K562 (cell line): ENCODE measurements at regions not wholly inside any gene's neighbourhood (a gene's known extent, or its start where the extent isn't known, plus 50 kb on each side); places are given as distances from the start of the nearest gene placed in this dataset.

ENCODE experiments used
- ATAC-seq: fragments of 200-7000 bp; cut with Tn5 transposase; 3 replicates; pipeline ENCODE4 v1.9.1; 2020; ENCODE audit warnings: moderate library complexity
- BruUV-seq: library from RNA; stranded (reverse); fragments of 400-500 nt; replicated peaks from 2 replicates; lab custom pipeline; 2021; lab: Mats Ljungman, UMichigan
- CTCF ChIA-PET: fragments of 300-600 bp; formaldehyde crosslinking; extraction: SDS; loops from one replicate; lab custom pipeline; 2021; ENCODE audit warnings: low intra/inter-chr PET ratio; lab: Yijun Ruan, JAX
- POLR2A ChIA-PET: fragments of 300-600, 350-650 bp; sonication (Branson Sonifier 250); formaldehyde crosslinking; extraction: SDS; loops from one replicate; lab custom pipeline; 2021; ENCODE audit warnings: antibody characterized with exemption, inconsistent platforms; lab: Yijun Ruan, JAX
- DNase-seq, 4 experiments: peaks; one replicate each; pipeline versions ENCODE4 v3.0.0 to v3.0.0-alpha.2; 2011 to 2018; ENCODE audit warnings: low spot score in 3 of 4, mixed read lengths in 3 of 4; ENCODE audit errors: extremely low read depth in 1 of 4
- FAIRE-seq: peaks from 2 replicates; lab custom pipeline; 2011; peaks lifted over from hg19 to GRCh38; lab: Jason Lieb, UNC
- H2AFZ ChIP-seq: 2 replicates; pipeline ENCODE4 v1.6.0; 2011; ENCODE audit warnings: low read depth, low read length, control low read depth, inconsistent platforms
- H3K27ac ChIP-seq: fragments of 200-600 bp; 3 replicates; pipeline ENCODE4 v1.8.0; 2011; ENCODE audit warnings: low read depth, mild to moderate bottlenecking, control low read depth, inconsistent platforms, low read length, moderate library complexity, mixed read lengths; ENCODE audit errors: extremely low read depth
- H3K27me3 ChIP-seq, 2 experiments: fragments of 300-600 bp in 1 of 2; 2 replicates in 1 of 2; 3 replicates in 1 of 2; pipeline versions ENCODE4 v1.6.0 to v1.8.0; 2011; ENCODE audit warnings: inconsistent platforms in 2 of 2, low read length in 2 of 2, mild to moderate bottlenecking in 1 of 2, mixed read lengths in 1 of 2, moderate library complexity in 1 of 2; ENCODE audit not compliant: control insufficient read depth in 2 of 2, insufficient read depth in 2 of 2
- H3K36me3 ChIP-seq: fragments of 300-600 bp; 3 replicates; pipeline ENCODE4 v1.8.0; 2011; ENCODE audit warnings: mild to moderate bottlenecking, low read length, inconsistent platforms; ENCODE audit not compliant: control insufficient read depth, insufficient read depth
- H3K4me1 ChIP-seq, 2 experiments: fragments of 200-600 bp in 1 of 2; replicated peaks in 1 of 2; 2 replicates in 1 of 2; 3 replicates in 1 of 2; pipeline versions ENCODE4 v1.5.1 to v1.8.0; 2011; ENCODE audit warnings: inconsistent platforms in 2 of 2, low read length in 2 of 2, mild to moderate bottlenecking in 1 of 2, mixed read lengths in 1 of 2, moderate library complexity in 1 of 2; ENCODE audit not compliant: control insufficient read depth in 2 of 2, insufficient read depth in 2 of 2
- H3K4me2 ChIP-seq: 2 replicates; pipeline ENCODE4 v1.6.1; 2011; ENCODE audit warnings: low read length, control low read depth, inconsistent platforms, mixed read lengths; ENCODE audit not compliant: insufficient read depth
- H3K4me3 ChIP-seq: fragments of 200-600 bp; sonication (generic), shearing (Covaris generic); 2 replicates; pipeline ENCODE4 v1.5.1; 2016; ENCODE audit warnings: control low read depth, inconsistent platforms
- H3K79me2 ChIP-seq: fragments of 200-600 bp; 3 replicates; pipeline ENCODE4 v1.8.0; 2011; ENCODE audit warnings: low read length, inconsistent platforms; ENCODE audit not compliant: control insufficient read depth, insufficient read depth
- H3K9ac ChIP-seq, 2 experiments: 2 replicates each; pipeline versions ENCODE4 v1.6.0 to v1.6.1; 2011; ENCODE audit warnings: low read depth in 2 of 2, low read length in 2 of 2, control low read depth in 1 of 2, inconsistent platforms in 1 of 2, mild to moderate bottlenecking in 1 of 2, mixed read lengths in 1 of 2; ENCODE audit not compliant: insufficient read depth in 1 of 2
- H3K9me1 ChIP-seq: one replicate; pipeline ENCODE4 v1.6.0; 2011; ENCODE audit warnings: inconsistent platforms, mild to moderate bottlenecking, low read length, moderate library complexity; ENCODE audit not compliant: control insufficient read depth, insufficient read depth
- H3K9me3 ChIP-seq: replicated peaks from 2 replicates; pipeline ENCODE4 v1.5.1; 2011; ENCODE audit warnings: low read depth, low read length, inconsistent platforms; ENCODE audit not compliant: control insufficient read depth, insufficient read depth
- H4K20me1 ChIP-seq: replicated peaks from 2 replicates; pipeline ENCODE4 v1.6.1; 2011; ENCODE audit warnings: low read length, inconsistent platforms, mixed read lengths; ENCODE audit not compliant: control insufficient read depth, insufficient read depth
- ADNP ChIP-seq: fragments of 200-800 bp; sonication (Bioruptor generic); IDR thresholded peaks from 2 replicates; pipeline ENCODE4 v1.6.1; 2016; ENCODE audit warnings: missing genetic modification characterization, missing compliant biosample characterization
- CHAMP1 ChIP-seq: fragments of 450-650 bp; IDR thresholded peaks from 2 replicates; pipeline ENCODE4 v1.6.1; 2016; ENCODE audit warnings: mild to moderate bottlenecking
- CHD7 ChIP-seq: fragments of 200-600 bp; sonication (generic); IDR thresholded peaks from one replicate; pipeline ENCODE4 v1.6.1; 2012; ENCODE audit warnings: mild to moderate bottlenecking, low read depth, low read length, inconsistent platforms
- CTBP1 ChIP-seq: fragments of 450-650 bp; IDR thresholded peaks from 2 replicates; pipeline ENCODE4 v1.6.1; 2016; ENCODE audit warnings: borderline replicate concordance
- HMGN3 ChIP-seq: IDR thresholded peaks from 2 replicates; pipeline ENCODE4 v1.6.1; 2011; ENCODE audit warnings: borderline replicate concordance, low read depth, mild to moderate bottlenecking, mixed read lengths, low read length; ENCODE audit not compliant: insufficient read length; ENCODE audit errors: extremely low read depth
- ZFP1 ChIP-seq: fragments of 450-650 bp; formaldehyde crosslinking; IDR thresholded peaks from 2 replicates; pipeline ENCODE4 v1.4.0; 2020; ENCODE audit warnings: mild to moderate bottlenecking, mixed read lengths
- WGBS: fragments of 100-300 bp; shearing (Covaris generic); methylation state at CpG from one replicate; pipeline ENCODE4 v1.1.6; 2016; ENCODE audit warnings: low coverage, mixed read lengths; ENCODE audit not compliant: insufficient coverage; ENCODE audit errors: missing lambda C conversion rate; 5-methylcytosine and 5-hydroxymethylcytosine counted together
- in situ Hi-C: fragments of 300-500 bp; cut with MboI; formaldehyde crosslinking; loops from 4 replicates; pipeline ENCODE4 v1.15.0; 2018; ENCODE audit warnings: inconsistent platforms, mixed read lengths
- intact Hi-C: fragments of 100-400 bp; cut with micrococcal nuclease; formaldehyde crosslinking; loops from 2 replicates; pipeline ENCODE4 v1.14.2; 2022
- TF ChIP-seq, protein P1 (sequence below): sonication (generic); formaldehyde crosslinking; IDR thresholded peaks from 2 replicates; pipeline ENCODE4 v1.8.0; 2022; ENCODE audit warnings: mild to moderate bottlenecking, missing genetic modification reagents

DNA sequence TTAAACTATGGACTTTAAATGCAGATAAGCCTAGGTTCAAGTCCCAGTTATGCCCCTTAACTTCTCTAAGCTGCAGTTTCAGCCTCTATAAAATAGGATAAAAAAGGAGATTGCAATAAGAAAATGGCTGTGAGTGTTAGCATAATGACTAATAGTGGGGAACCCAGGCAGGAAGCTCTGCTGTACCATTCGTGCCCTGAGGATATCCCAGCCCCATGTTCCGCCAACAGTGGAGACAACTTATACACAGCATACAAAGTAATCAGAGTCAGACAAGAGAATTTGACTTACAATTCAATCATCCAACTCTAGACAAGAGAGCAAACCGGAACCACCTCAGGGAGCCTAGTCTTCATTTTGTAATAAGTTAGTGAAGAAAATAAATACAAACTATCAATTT, 141.5 kb upstream of the FSTL4 start:
- POLR2A ChIA-PET = no interaction called here
- no peak for TF ChIP-seq CHD7
- no peak for TF ChIP-seq CTBP1
- TF ChIP-seq ADNP = no peak
- no peak for TF ChIP-seq HMGN3
- no peak for TF ChIP-seq ZFP1
- TF ChIP-seq, protein P1, sequence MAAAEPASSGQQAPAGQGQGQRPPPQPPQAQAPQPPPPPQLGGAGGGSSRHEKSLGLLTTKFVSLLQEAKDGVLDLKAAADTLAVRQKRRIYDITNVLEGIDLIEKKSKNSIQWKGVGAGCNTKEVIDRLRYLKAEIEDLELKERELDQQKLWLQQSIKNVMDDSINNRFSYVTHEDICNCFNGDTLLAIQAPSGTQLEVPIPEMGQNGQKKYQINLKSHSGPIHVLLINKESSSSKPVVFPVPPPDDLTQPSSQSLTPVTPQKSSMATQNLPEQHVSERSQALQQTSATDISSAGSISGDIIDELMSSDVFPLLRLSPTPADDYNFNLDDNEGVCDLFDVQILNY (CRISPR knock-in tag) = no peak
- no peak for TF ChIP-seq CHAMP1

More for the DNA sequence above, 141.5 kb upstream of the FSTL4 start:
- DNase-seq = no peak
- no peak overlapping the region for H2AFZ ChIP-seq
- no peaks in the 10 kb centered on the region for H3K79me2 ChIP-seq
- no peak overlapping the region for H3K27ac ChIP-seq
- no peaks in the 10 kb centered on the region for H3K36me3 ChIP-seq
- no peaks in the 10 kb centered on the region for H3K9me1 ChIP-seq
- no peaks in the 10 kb centered on the region for H4K20me1 ChIP-seq
- no peak overlapping the region for H3K9ac ChIP-seq
- no peaks in the 10 kb centered on the region for H3K9me3 ChIP-seq
- H3K4me2 ChIP-seq = no peak overlapping the region
- H3K4me1 ChIP-seq = no peaks in the 10 kb centered on the region
- intact Hi-C loops = loop anchor here (5.0 to 10.0 kb wide), 2 partner anchors 111 to 188 kb away; no protein-coding TSS in a partner anchor
- ATAC-seq = no peak
- in situ Hi-C loops = no loop called here
- WGBS = 0% methylated on average over 3 of the region's 3 CpGs
- no TSS peak for BruUV-seq
- FAIRE-seq = no peak
- CTCF ChIA-PET = interaction anchor here (0.8 to 1.9 kb wide), 2 partner anchors 115 to 286 kb away, joined by 3 to 6 read pairs; no protein-coding TSS in a partner anchor
- peaks cover 0 to 6% of the 10 kb centered on the region in 2 experiments; a peak in 3 of 5 replicates for H3K27me3 ChIP-seq
- no peak overlapping the region for H3K4me3 ChIP-seq
